Panc1 (cell line): ENCODE measurements at regions not wholly inside any gene's neighbourhood (a gene's known extent, or its start where the extent isn't known, plus 50 kb on each side); places are given as distances from the start of the nearest gene placed in this dataset.

Experiments
- ATAC-seq: fragments of 200-7000 bp; cut with Tn5 transposase; 2 replicates; pipeline ENCODE4 v1.9.1; 2020; ENCODE audit warnings: mild to moderate bottlenecking, moderate library complexity
- BruUV-seq: library from RNA; stranded (reverse); fragments of 400-500 nt; replicated peaks from 2 replicates; lab custom pipeline; 2021; lab: Mats Ljungman, UMichigan
- CTCF ChIA-PET: fragments of 300-600 bp; sonication (Branson Sonifier 250); formaldehyde crosslinking; loops from one replicate; lab custom pipeline; 2022; ENCODE audit warnings: antibody characterized with exemption; lab: Charles Lee
- POLR2A ChIA-PET: fragments of 300-600 bp; sonication (Branson Sonifier 250); formaldehyde crosslinking; loops from one replicate; lab custom pipeline; 2022; ENCODE audit warnings: antibody characterized with exemption; lab: Charles Lee
- DNase-seq: peaks from one replicate; pipeline ENCODE4 v3.0.0-alpha.2; 2010; ENCODE audit warnings: low read depth, low spot score
- H3K27ac ChIP-seq: 2 replicates; pipeline ENCODE4 v1.5.1; 2011; ENCODE audit warnings: mild to moderate bottlenecking, low read length, inconsistent platforms
- H3K27me3 ChIP-seq: fragments of 200-500 bp; sonication (Bioruptor generic); 2 replicates; pipeline ENCODE4 v1.6.0; 2014; ENCODE audit warnings: low read length, inconsistent platforms; ENCODE audit not compliant: control insufficient read depth, insufficient read depth
- H3K36me3 ChIP-seq: fragments of 200-500 bp; sonication (Bioruptor generic); 2 replicates; pipeline ENCODE4 v1.5.1; 2014; ENCODE audit warnings: inconsistent platforms, mild to moderate bottlenecking, low read length, moderate library complexity; ENCODE audit not compliant: control insufficient read depth, insufficient read depth
- H3K4me1 ChIP-seq: 2 replicates; pipeline ENCODE4 v1.5.1; 2011; ENCODE audit warnings: inconsistent platforms, mild to moderate bottlenecking, low read length, moderate library complexity; ENCODE audit not compliant: control insufficient read depth, insufficient read depth
- H3K4me3 ChIP-seq, 2 experiments: 2 replicates each; pipeline ENCODE4 v1.5.1; 2011 to 2012; ENCODE audit warnings: low read depth in 2 of 2, low read length in 2 of 2, mild to moderate bottlenecking in 2 of 2, inconsistent platforms in 1 of 2, moderate library complexity in 1 of 2
- H3K9me3 ChIP-seq: fragments of 200-500 bp; sonication (Bioruptor generic); 2 replicates; pipeline ENCODE4 v1.5.1; 2014; ENCODE audit warnings: low read depth, mild to moderate bottlenecking, inconsistent platforms, low read length, moderate library complexity; ENCODE audit not compliant: control insufficient read depth, insufficient read depth
- CTCF ChIP-seq: fragments of 450-650 bp; IDR thresholded peaks from 2 replicates; pipeline ENCODE4 v1.5.1; 2017; ENCODE audit warnings: mild to moderate bottlenecking
- POLR2AphosphoS5 ChIP-seq: IDR thresholded peaks from 2 replicates; pipeline ENCODE4 v1.6.1; 2012; ENCODE audit warnings: mild to moderate bottlenecking, low read depth, low read length, moderate library complexity
- REST ChIP-seq, 2 experiments: IDR thresholded peaks; 2 replicates each; pipeline ENCODE4 v1.6.1; 2011 to 2012; ENCODE audit warnings: low read depth in 2 of 2, control low read depth in 1 of 2, low read length in 1 of 2, mild to moderate bottlenecking in 1 of 2, moderate library complexity in 1 of 2; ENCODE audit not compliant: insufficient read depth in 1 of 2
- SIN3A ChIP-seq: IDR thresholded peaks from 2 replicates; pipeline ENCODE4 v1.6.1; 2012; ENCODE audit warnings: low read depth, mild to moderate bottlenecking, low read length, moderate library complexity, borderline replicate concordance; ENCODE audit not compliant: insufficient read depth
- TCF7L2 ChIP-seq: IDR thresholded peaks from 2 replicates; pipeline ENCODE4 v1.6.1; 2011; ENCODE audit warnings: mild to moderate bottlenecking, low read depth, low read length, inconsistent platforms
- in situ Hi-C: cut with HindIII; loops from 2 replicates; pipeline ENCODE4 v1.10.0; 2016; ENCODE audit warnings: low sequenced_read_pairs, low pct_unique_long_range_greater_than_20kb
- intact Hi-C: fragments of 100-400 bp; cut with micrococcal nuclease; formaldehyde crosslinking; loops from one replicate; pipeline ENCODE4 v1.10.0; 2022; ENCODE audit not compliant: unreplicated experiment

- BruUV-seq = no TSS peak
- Histone ChIP-seq H3K4me1 (no peaks in the 10 kb centered on the region), H3K27ac (no peak overlapping the region), H3K9me3 (no peaks in the 10 kb centered on the region), H3K36me3 (no peaks in the 10 kb centered on the region), H3K27me3 (no peaks in the 10 kb centered on the region), H3K4me3 (no peak overlapping the region)
- TF ChIP-seq SIN3A = no peak
- TF ChIP-seq TCF7L2 = no peak
- TF ChIP-seq CTCF = no peak
- no peak for TF ChIP-seq POLR2AphosphoS5
- no peak for TF ChIP-seq REST (IDR thresholded peaks at IDR 0.05; ENCODE audit: insufficient read depth in 1 of 2, low read depth in 2 of 2, low read length in 1 of 2)
- in situ Hi-C loops = no loop called here
- ChIA-PET CTCF (no interaction called here), POLR2A (interaction anchor here (0.7 kb wide), 1 partner anchor 642 kb away, joined by 3 read pairs; no protein-coding TSS in a partner anchor)
- ATAC-seq = no peak
- no peak for DNase-seq
- intact Hi-C loops = no loop called here
Observed at GRCh38 chr2:116737951-116738350, 1076.5 kb upstream of the DDX18 start.

GRCh38 chr2:116747103-116747502, 1067.4 kb upstream of the DDX18 start:
- Histone ChIP-seq H3K4me3 (no peak overlapping the region), H3K27me3 (no peaks in the 10 kb centered on the region), H3K36me3 (no peaks in the 10 kb centered on the region), H3K4me1 (no peaks in the 10 kb centered on the region), H3K27ac (no peak overlapping the region), H3K9me3 (no peaks in the 10 kb centered on the region)
- ATAC-seq = no peak
- intact Hi-C loops = no loop called here
- in situ Hi-C loops = no loop called here
- DNase-seq = no peak
- ChIA-PET POLR2A (no interaction called here), CTCF (no interaction called here)
- BruUV-seq = no TSS peak
- TF ChIP-seq SIN3A (no peak), CTCF (peak; percentile 53; the same call in 1 of the 2 replicates)
